LNCAP (cell line): ENCODE measurements at regions not wholly inside any gene's neighbourhood (a gene's known extent, or its start where the extent isn't known, plus 50 kb on each side); places are given as distances from the start of the nearest gene placed in this dataset.

Experiments used
- CTCF ChIP-seq: fragments of 450-650 bp; IDR thresholded peaks from 2 replicates; pipeline ENCODE4 v1.5.1; 2017; ENCODE audit warnings: mild to moderate bottlenecking

GRCh38 chr4:31983677-31984076 is 1263.5 kb downstream of the PCDH7 start:
- no peak for TF ChIP-seq CTCF

DNA sequence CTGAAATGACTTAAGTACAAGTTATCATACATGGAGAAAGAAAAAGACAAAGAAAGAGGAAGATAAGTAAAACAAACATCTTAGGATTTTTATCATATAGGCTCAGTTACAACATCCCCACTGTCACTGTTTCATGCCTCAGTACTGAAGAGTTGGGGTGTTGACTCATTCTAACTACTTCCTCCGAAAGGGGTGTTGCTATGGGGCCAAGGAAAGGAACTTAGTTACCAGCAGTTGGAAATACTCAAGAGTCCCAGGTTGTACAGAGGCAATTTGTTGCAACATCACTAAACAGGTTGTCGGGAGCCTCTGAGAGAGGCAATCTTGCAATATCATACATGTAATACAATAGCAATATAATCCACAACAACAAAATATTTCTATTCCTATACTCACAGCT is 1264.7 kb downstream of the PCDH7 start:
- TF ChIP-seq CTCF: no peak

DNA sequence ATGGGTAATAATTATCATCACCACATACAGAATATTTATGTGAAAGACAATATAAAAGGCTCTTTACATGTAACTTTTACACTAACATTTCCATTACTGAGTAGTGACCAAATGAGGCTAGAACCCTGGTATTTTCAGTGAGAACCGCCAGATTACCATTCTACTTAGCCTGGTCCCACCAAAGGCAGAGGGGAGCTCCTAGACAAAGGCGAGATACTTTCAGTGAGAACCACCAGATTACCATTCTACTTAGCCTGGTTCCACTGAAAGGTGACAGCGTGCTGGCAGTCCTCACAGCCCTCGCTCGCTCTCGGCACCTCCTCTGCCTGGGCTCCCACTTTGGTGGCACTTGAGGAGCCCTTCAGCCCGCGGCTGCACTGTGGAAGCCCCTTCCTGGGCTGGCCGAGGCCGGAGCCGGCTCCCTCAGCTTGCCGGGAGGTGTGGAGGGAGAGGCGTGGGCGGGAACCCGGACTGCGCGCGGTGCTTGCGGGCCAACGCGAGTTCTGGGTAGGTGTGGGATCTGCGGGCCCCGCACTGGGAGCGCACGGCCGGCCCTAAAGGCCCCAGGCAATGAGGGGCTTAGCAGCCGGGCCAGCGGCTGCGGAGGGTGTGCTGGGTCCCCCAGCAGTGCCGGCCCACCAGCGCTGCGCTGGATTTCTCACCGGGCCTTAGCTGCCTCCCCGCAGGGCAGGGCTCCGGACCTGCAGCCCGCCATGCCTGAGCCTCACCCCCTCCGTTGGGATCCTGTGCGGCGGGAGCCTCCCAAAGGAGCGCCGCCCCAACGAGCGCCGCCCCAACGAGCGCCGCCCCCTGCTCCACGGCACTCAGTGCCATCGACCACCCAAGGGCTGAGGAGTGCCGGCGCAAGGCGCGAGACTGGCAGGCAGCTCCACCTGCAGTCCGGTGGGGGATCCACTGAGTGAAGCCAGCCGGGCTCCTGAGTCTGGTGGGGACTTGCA is 1276.1 kb downstream of the PCDH7 start:
- no peak for TF ChIP-seq CTCF

- no peak for TF ChIP-seq CTCF
Observed at GRCh38 chr4:31998807-31999206, 1278.6 kb downstream of the PCDH7 start.

GRCh38 chr4:31999848-32000247 is 1279.7 kb downstream of the PCDH7 start:
- no peak for TF ChIP-seq CTCF

DNA sequence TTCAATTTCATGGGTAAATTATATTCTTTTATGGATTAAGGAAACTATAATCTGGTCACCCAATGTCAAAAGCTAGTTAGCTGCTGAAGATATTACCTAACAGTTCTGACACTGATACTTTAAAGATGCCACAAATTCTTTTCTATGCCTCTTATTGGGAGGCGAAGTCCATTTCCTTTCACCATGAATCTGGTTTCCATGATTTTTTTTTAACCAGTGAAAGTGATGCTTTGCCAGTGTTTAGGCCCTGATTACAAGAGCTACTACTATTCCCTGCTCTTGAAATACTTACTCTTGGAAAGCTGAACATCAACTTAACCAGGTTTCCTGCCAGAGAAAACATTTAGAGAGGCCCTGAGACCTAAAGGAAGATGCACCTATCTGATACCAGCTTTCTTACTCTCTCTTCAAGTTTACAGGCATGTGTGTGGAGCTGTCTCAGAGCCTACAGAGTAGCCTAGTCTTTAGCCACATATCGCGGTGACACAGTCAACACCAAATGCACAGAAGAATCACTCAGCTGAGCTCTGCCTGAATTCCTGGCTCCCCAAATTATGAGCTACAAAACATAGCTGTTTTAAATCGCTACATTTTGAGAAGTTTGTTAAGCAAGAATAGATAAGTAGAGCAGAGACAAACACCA is 1280.8 kb downstream of the PCDH7 start:
- TF ChIP-seq CTCF: no peak

GRCh38 chr4:32002037-32002747 is 1282.0 kb downstream of the PCDH7 start:
- no peak for TF ChIP-seq CTCF
